ENCODE measurements at regions not wholly inside any gene's neighbourhood (a gene's known extent, or its start where the extent isn't known, plus 50 kb on each side); places are given as distances from the start of the nearest gene placed in this dataset.
A peak's percentile ranks its signal among the peaks of the same experiment; 100 is the strongest.
"Not testable (repeated sequence)": the region's sequence is repeated elsewhere in the genome, so short reads cannot be mapped to it uniquely, and the experiment has no call there.

GRCh38 chr5:57429513-57430120 is 53.0 kb downstream of the ACTBL2 start:
- no peak for DNase-seq

- DNase-seq = not testable (repeated sequence)
Observed at GRCh38 chr5:57429021-57429420, 53.6 kb downstream of the ACTBL2 start.

- DNase-seq = no peak
Observed at GRCh38 chr5:57422993-57423392, 59.6 kb downstream of the ACTBL2 start.

GRCh38 chr5:57422341-57422740 is 60.3 kb downstream of the ACTBL2 start:
- no peak for DNase-seq

- no peak for DNase-seq
Observed at GRCh38 chr5:57420801-57421200, 61.8 kb downstream of the ACTBL2 start.

- no peak for DNase-seq
Observed at GRCh38 chr5:57417971-57418370, 64.6 kb downstream of the ACTBL2 start.

- DNase-seq = no peak
Observed at GRCh38 chr5:57417320-57417719, 65.3 kb downstream of the ACTBL2 start.

- no peak for DNase-seq
Observed at GRCh38 chr5:57416278-57416994, 66.2 kb downstream of the ACTBL2 start.

GRCh38 chr5:57414857-57415256 is 67.8 kb downstream of the ACTBL2 start:
- DNase-seq = no peak

- DNase-seq = peak in 1 of 3 experiments; percentile 14
Observed at GRCh38 chr5:57414191-57414590, 68.4 kb downstream of the ACTBL2 start.

GRCh38 chr5:57413145-57413544 is 69.5 kb downstream of the ACTBL2 start:
- no peak for DNase-seq

- DNase-seq = no peak
Observed at GRCh38 chr5:57412680-57413079, 69.9 kb downstream of the ACTBL2 start.

GRCh38 chr5:57411982-57412381 is 70.6 kb downstream of the ACTBL2 start:
- no peak for DNase-seq

- DNase-seq = no peak
Observed at GRCh38 chr5:57410374-57411320, 72.0 kb downstream of the ACTBL2 start.

- no peak for DNase-seq
Observed at GRCh38 chr5:57408714-57409113, 73.9 kb downstream of the ACTBL2 start.

GRCh38 chr5:57408285-57408684 is 74.3 kb downstream of the ACTBL2 start:
- no peak for DNase-seq

- no peak for DNase-seq
Observed at GRCh38 chr5:57407391-57407790, 75.2 kb downstream of the ACTBL2 start.

GRCh38 chr5:57406641-57407040 is 76.0 kb downstream of the ACTBL2 start:
- no peak for DNase-seq

GRCh38 chr5:57405984-57406383 is 76.6 kb downstream of the ACTBL2 start:
- no peak for DNase-seq

- no peak for DNase-seq
Observed at GRCh38 chr5:57402761-57403160, 79.8 kb downstream of the ACTBL2 start.

- no peak for DNase-seq
Observed at GRCh38 chr5:57402348-57402747, 80.3 kb downstream of the ACTBL2 start.

- DNase-seq = no peak
Observed at GRCh38 chr5:57398413-57399093, 84.1 kb downstream of the ACTBL2 start.

GRCh38 chr5:57396701-57397100 is 85.9 kb downstream of the ACTBL2 start:
- DNase-seq = no peak
